Kidney epithelial cell (primary cell): ENCODE measurements at regions not wholly inside any gene's neighbourhood (a gene's known extent, or its start where the extent isn't known, plus 50 kb on each side); places are given as distances from the start of the nearest gene placed in this dataset.

ENCODE experiments used
- DNase-seq: peaks from one replicate; pipeline ENCODE4 v3.0.0-alpha.2; 2010; ENCODE audit warnings: low read depth
- H3K27me3 ChIP-seq: 2 replicates; pipeline ENCODE4 v1.6.0; 2011; ENCODE audit warnings: low read length; ENCODE audit not compliant: control insufficient read depth, insufficient read depth
- H3K36me3 ChIP-seq: 2 replicates; pipeline ENCODE4 v1.5.1; 2011; ENCODE audit warnings: low read length; ENCODE audit not compliant: control insufficient read depth, insufficient read depth
- H3K4me3 ChIP-seq: 2 replicates; pipeline ENCODE4 v1.5.1; 2011; ENCODE audit warnings: low read depth, mild to moderate bottlenecking, control low read depth, low read length
- TF ChIP-seq, protein P1 (sequence below): IDR thresholded peaks from 2 replicates; pipeline ENCODE4 v1.5.1; 2011; ENCODE audit warnings: mild to moderate bottlenecking, moderate library complexity, low read length, control low read depth, inconsistent platforms; ENCODE audit not compliant: insufficient read depth, poor library complexity, severe bottlenecking

DNA sequence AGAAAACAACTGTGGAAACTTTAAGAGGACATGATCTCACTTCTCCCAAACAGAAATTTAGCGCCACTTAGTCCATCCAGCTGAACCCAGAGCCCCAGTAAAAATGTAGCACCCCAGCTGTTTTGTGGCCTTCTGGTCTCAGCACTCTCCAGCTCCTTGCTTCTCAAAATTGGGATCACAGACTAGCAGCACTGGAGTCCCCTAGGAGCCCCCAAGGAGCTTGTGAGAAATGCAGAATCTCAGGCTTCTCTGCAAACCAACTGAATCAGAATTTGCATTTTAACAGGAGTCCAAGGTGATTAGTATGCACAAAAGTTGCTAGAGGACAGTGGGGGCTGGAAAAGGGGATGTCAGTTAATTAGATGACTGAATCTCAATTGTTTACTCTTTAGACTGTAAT lies 89.8 kb upstream of the FIBIN start:
- H3K4me3 ChIP-seq: no peak overlapping the region
- H3K27me3 ChIP-seq: no peaks in the 10 kb centered on the region
- H3K36me3 ChIP-seq: no peaks in the 10 kb centered on the region
- DNase-seq: no peak
- TF ChIP-seq, protein P1, sequence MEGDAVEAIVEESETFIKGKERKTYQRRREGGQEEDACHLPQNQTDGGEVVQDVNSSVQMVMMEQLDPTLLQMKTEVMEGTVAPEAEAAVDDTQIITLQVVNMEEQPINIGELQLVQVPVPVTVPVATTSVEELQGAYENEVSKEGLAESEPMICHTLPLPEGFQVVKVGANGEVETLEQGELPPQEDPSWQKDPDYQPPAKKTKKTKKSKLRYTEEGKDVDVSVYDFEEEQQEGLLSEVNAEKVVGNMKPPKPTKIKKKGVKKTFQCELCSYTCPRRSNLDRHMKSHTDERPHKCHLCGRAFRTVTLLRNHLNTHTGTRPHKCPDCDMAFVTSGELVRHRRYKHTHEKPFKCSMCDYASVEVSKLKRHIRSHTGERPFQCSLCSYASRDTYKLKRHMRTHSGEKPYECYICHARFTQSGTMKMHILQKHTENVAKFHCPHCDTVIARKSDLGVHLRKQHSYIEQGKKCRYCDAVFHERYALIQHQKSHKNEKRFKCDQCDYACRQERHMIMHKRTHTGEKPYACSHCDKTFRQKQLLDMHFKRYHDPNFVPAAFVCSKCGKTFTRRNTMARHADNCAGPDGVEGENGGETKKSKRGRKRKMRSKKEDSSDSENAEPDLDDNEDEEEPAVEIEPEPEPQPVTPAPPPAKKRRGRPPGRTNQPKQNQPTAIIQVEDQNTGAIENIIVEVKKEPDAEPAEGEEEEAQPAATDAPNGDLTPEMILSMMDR: no peak

DNA sequence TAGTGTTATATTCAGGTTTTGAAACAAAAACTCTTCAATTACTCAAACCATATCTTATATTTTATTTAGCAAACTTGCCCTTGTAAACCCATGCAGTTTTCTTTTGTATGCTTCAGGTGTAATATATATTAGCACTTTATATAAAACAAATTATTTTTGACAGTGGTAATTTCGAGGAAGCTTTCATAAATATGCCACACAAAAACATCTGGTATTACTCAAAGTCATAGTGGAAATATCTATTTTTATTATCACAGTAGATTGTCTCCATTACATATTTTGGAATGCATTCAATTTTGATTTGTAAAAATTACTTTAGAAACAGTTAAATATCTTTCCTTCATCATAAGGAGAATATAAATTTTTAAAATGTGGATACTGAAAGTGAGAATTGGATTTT lies 89.1 kb upstream of the FIBIN start:
- TF ChIP-seq, protein P1: no peak
- no peak for DNase-seq
- Histone ChIP-seq H3K36me3 (no peaks in the 10 kb centered on the region), H3K4me3 (no peak overlapping the region), H3K27me3 (no peaks in the 10 kb centered on the region)

DNA sequence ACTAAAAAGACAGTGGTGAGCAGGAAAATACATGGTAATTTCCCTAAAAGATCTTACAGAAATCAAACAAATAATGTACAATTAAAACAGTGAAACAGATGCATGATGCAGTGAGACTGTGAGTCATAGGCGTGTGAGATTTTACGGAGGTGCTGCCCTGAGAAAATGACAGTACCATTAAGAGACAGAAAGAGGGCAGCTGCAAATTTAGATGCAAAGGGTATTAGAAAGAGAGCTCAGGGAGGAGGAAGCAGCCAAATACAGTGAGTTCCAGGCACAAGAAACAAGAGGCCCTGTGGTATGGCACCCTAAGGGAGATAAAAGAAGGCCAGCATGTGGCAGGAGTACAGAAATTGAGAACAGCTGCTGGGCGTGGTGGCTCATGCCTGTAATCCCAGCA lies 88.5 kb upstream of the FIBIN start:
- no peak overlapping the region for H3K4me3 ChIP-seq
- TF ChIP-seq, protein P1: no peak
- no peaks in the 10 kb centered on the region for H3K27me3 ChIP-seq
- no peak for DNase-seq
- H3K36me3 ChIP-seq: no peaks in the 10 kb centered on the region

DNA sequence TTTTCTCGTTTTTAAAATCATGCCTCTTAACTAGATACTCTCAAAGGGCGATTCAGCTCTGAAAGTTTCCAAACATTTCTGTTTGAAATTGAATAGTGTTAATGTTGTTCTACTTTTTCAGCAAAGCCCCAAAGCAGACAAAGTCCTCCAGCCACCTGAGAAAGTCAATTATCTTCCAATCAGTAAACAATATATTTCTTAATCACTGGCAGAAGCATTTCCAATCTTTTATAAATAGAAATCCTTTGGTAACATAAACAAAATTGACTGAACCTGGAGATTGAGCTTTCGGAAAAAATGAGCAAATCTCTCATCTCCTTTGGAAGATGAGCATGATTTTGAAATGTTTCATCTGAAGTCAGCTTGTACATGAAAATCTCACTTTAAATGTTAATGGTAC lies 84.4 kb upstream of the FIBIN start:
- H3K27me3 ChIP-seq: no peaks in the 10 kb centered on the region
- H3K36me3 ChIP-seq: no peaks in the 10 kb centered on the region
- DNase-seq: no peak
- H3K4me3 ChIP-seq: no peak overlapping the region
- TF ChIP-seq, protein P1: no peak

DNA sequence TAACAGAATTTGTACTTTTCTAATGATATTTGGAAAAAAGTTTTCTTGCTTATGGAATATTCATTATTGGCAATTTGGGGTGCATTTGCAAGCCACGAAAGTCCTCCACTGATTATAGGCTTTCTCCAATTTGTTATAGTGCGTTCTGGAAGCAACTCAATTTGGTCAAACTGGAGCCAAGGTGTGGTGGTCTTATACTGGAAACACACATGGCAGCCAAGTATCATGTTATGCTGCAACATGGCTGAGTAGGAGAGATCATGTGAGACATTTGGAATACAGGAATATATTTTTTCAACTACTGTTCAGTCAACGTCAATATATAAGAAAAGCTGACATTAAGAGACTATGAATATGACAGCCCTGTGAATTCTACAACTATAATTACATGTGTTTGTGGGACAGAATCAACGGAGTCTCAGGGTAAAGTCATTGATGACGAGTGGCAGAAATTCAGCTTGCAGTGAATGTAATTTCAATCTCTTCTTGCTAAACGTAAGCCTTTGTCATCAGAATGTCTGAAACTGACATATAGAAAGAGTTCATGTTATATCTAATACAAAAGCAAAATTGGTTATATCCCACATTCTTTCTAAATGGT lies 83.8 kb upstream of the FIBIN start:
- TF ChIP-seq, protein P1: no peak
- H3K36me3 ChIP-seq: no peaks in the 10 kb centered on the region

DNA sequence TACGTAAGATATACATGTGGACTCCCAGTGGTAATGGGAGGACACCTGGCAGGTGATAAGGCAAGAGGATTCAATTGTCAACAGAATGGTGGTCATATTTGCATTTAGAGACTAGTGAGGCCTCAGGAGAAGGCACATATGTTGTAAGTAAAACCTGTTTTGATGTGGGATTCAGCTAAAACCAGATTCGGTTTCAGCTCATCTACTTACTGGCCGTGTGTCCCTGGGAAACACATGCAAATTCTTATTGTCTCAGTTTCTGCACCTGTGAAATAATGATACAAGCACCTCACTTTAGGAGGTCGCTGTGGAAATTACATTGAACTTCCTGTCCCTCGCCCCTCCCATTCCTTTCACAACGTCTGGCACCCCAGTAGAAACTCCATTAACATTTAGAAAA lies 78.9 kb upstream of the FIBIN start:
- TF ChIP-seq, protein P1: no peak
- H3K36me3 ChIP-seq: no peaks in the 10 kb centered on the region
- no peak overlapping the region for H3K4me3 ChIP-seq
- no peaks in the 10 kb centered on the region for H3K27me3 ChIP-seq
- DNase-seq: no peak

More for the DNA sequence above, 83.8 kb upstream of the FIBIN start:
- H3K4me3 ChIP-seq: no peak overlapping the region
- no peak for DNase-seq
- H3K27me3 ChIP-seq: no peaks in the 10 kb centered on the region
